Hematopoietic multipotent progenitor cell (in vitro differentiated cells): ENCODE measurements at regions not wholly inside any gene's neighbourhood (a gene's known extent, or its start where the extent isn't known, plus 50 kb on each side); places are given as distances from the start of the nearest gene placed in this dataset.

Experiments used
- DNase-seq, 3 donors: peaks; one replicate each; pipeline ENCODE4 v3.0.0-alpha.2; 2011 to 2015; ENCODE audit warnings: low read depth in 2 of 3, low spot score in 2 of 3

GRCh38 chr12:93100610-93101009 lies 171.5 kb upstream of the EEA1 start:
- DNase-seq: no peak

GRCh38 chr12:93101367-93101766 lies 172.3 kb upstream of the EEA1 start:
- DNase-seq: no peak

- DNase-seq: no peak
These were observed 173.2 kb upstream of the EEA1 start for GRCh38 chr12:93102312-93102711.

GRCh38 chr12:93102744-93103143 lies 173.6 kb upstream of the EEA1 start:
- DNase-seq: no peak

- no peak for DNase-seq
These were observed 174.1 kb upstream of the EEA1 start for GRCh38 chr12:93103154-93103553.

GRCh38 chr12:93104535-93104934 lies 175.4 kb upstream of the EEA1 start:
- DNase-seq: no peak

- no peak for DNase-seq
These were observed 177.8 kb upstream of the EEA1 start for GRCh38 chr12:93106910-93107309.

GRCh38 chr12:93107514-93108312 lies 178.6 kb upstream of the EEA1 start:
- no peak for DNase-seq

- DNase-seq: no peak
These were observed 179.9 kb upstream of the EEA1 start for GRCh38 chr12:93108985-93109384.

- no peak for DNase-seq
These were observed 180.6 kb upstream of the EEA1 start for GRCh38 chr12:93109551-93110203.

- DNase-seq: no peak
These were observed 182.7 kb upstream of the EEA1 start for GRCh38 chr12:93111773-93112172.

GRCh38 chr12:93113317-93114006 lies 184.4 kb upstream of the EEA1 start:
- peak in 1 of 3 donors; percentile 72 for DNase-seq

- DNase-seq: peak in 1 of 3 donors; percentile 24
These were observed 186.1 kb upstream of the EEA1 start for GRCh38 chr12:93115198-93115601.

- no peak for DNase-seq
These were observed 186.6 kb upstream of the EEA1 start for GRCh38 chr12:93115646-93116045.

- no peak for DNase-seq
These were observed 187.5 kb upstream of the EEA1 start for GRCh38 chr12:93116632-93117031.

GRCh38 chr12:93121729-93122488 lies 192.8 kb upstream of the EEA1 start:
- DNase-seq: no peak

GRCh38 chr12:93122569-93123091 lies 193.5 kb upstream of the EEA1 start:
- DNase-seq: no peak

- DNase-seq: no peak
These were observed 196.0 kb upstream of the EEA1 start for GRCh38 chr12:93125126-93125525.

GRCh38 chr12:93126069-93126474 lies 197.0 kb upstream of the EEA1 start:
- DNase-seq: no peak

GRCh38 chr12:93127107-93127560 lies 198.0 kb upstream of the EEA1 start:
- DNase-seq: no peak
